NOMO-1 (cell line): ENCODE measurements at regions not wholly inside any gene's neighbourhood (a gene's known extent, or its start where the extent isn't known, plus 50 kb on each side); places are given as distances from the start of the nearest gene placed in this dataset.

Source experiments
- DNase-seq, 2 experiments: peaks; one replicate each; lab custom pipeline; 2025; ENCODE audit not compliant: unreplicated experiment in 2 of 2; lab: John Stamatoyannopoulos, UW

DNA sequence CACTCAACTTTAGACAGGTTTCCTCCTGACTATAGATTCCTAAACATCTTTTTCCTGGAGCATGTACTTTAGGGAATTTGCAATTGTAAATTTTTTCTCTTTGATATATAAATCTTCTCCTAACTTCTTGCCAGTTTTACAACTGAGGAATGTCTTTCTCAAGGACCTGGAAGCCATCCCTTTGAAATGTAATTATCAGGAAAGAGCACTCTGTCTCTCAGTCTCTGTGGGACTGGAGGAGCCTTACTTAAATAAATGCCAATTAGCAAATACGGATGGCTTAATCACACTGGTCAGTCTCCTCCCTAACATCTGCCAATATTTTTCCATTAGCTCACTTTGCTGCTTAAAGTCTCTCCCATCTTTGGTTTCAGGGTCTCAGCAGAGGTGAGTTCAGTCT, 344.3 kb upstream of the ARRDC3 start:
- DNase-seq = no peak

DNA sequence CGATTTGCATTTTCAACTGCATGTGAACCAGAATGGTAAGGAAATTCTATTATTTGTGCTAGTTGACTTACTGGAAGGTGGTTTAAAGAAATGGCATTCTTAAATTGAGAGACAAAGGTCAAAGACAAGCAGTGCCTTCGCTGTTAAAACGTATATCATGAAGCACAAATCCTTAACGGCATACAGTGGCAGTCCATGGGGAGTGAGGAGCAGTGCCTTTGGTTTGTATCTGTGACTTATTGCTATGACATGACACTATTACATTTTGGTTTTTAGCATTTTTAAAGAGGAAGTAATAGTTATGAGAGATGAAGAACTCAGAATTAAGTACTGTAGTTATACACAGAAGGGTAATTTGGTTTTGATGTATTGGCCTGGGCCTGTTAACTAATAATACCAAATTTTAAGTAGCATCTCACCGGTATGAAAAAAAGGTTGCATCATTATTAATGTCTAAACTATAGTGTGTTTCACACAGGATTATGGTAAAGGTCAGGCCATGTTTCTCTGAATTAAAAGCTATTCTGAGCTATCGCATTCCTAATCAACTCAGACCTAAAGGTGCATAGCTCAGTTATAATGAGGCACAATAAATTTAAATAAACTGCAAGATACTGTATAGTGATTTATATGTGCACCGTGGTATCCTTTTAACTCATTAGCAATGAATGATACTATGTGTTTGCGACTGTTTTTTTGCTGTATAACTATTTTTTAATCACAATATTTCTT, 339.8 kb upstream of the ARRDC3 start:
- DNase-seq = no peak

DNA sequence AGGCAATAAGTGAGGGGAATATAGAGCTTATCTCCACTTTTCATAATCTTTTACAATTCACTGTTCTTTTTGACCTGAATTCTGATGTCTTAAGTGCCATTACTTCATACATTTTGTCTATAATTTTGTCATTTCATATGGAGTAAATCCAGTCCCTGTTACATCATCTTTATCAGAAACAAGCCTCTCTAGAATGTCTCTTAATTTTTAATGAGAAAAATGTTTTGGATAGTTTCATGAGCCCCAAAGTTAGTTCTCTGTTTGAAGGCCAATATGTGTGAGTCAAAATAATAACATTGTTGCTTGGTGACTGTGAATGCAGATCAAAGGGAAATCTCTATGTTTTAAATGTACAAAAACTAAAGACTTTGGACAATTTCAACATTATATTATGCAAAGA, 329.6 kb upstream of the ARRDC3 start:
- DNase-seq = no peak

DNA sequence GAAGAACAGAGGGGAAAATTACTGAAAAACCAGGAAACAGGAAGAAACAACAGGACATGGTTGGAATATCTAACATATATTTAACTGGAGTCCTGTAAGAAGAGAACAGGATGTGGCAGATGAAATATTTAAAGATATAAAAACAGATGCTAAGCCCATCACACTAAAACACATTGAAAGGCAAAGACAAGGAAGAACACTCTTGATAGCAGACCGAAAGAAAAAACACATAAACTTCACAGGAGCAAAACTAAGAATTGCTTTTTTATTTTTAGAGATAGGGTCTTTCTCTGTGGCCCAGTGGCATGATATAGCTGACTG, 324.4 kb upstream of the ARRDC3 start:
- no peak for DNase-seq

DNA sequence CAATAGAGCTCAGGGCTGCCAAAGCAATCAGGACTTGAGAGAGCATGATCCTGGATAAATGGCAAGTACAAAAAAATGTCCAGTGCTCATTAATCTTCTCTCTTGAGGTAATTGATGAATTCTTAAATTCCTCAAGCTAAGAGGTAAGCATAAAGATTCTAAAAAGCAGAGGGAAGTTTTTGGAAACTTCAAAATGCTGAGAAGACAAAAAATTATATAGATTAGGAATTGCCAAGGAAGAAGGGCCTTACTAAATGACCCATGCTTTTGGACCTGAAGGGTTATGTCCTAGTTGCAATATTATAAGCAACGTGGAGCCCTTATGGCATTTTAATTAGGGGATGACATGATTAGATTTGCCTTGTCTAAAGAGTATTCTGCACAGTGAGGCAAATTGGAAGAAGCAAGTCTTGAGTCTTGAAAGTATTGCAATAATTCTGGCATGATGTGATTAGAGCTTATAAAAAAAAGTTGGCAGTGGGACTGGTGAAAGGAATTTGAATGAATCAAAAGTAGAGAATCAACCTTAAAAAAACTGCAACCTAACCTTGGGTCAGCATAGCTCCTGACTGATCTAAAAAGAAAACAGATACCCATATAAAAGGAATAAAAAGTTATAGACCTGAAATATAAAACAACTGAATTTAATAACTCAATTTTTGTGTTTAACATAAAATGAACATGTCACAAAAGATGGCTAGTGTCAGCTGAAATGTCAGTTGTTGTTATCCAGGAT, 323.8 kb upstream of the ARRDC3 start:
- DNase-seq = no peak

DNA sequence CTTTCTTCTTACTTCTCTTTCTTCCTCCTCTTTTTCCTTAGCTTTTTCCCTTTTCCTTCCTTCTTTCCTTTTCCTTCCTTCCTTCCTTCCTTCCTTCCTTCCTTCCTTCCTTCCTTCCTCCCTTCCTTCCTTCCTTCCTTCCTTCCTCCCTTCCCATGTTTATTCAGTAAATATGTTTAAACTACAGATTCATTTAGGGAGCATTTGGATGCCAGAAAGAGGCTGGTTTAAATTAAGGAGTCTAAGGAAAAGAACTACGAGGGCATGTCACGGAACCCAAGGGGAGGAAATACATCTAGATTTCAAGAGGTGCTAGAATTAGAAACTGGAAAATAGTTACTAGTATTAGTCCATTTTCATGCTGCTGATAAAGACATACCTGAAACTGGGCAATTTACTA, 320.0 kb upstream of the ARRDC3 start:
- DNase-seq = no peak

DNA sequence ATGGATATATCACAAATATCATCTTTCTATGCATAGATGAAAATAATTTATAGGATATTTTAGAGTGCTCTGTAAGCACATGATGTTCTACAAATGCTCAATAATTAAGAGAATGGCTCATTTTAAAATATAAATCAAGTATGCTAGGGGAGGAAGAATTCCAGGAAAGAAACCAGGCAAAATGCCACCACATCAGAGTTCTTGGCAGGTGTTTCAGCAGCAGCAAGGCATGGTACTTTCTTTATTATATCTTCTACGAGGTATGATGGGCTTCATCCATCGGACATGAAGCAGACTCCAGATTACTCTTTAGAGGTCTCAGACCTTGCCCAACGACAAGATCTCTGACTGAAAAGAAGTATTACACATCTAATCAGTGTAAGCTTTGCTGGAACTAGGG, 316.3 kb upstream of the ARRDC3 start:
- no peak for DNase-seq

DNA sequence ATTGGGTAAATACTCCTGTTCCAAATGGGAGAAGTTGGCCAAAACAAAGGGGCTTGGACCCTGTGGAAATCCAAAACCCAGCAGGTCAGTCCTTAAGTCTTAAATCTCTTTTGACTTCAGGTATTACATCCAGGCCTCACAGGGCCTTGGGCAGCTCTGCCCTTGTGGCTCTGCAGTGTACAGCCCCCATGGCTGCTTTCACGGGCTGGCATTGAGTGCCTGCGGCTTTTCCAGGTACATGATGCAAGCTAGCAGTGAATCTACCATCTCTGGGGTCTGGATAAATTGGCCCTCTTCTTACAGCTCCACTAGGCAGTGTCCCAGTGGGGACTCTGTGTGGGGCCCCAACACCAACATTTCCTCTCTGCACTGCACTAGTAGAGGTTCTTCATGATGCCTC, 308.5 kb upstream of the ARRDC3 start:
- DNase-seq = no peak

DNA sequence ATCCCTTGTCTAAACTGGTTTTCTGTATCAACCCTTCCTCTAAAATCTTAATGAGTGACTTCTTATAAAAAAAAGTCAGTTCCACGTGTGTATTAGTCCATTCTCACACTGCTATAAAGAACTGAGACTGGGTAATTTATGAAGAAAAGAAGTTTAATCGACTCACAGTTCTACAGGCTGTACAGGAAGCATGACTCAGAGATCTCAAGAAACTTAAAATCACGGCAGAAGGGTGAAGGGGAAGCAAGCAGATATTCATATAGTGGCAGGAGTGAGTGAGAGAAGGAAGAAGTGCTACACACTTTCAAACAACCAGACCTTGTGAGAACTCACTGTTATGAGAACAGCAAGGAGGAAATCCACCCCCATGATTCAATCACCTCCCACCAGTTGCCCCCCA, 307.8 kb upstream of the ARRDC3 start:
- no peak for DNase-seq

DNA sequence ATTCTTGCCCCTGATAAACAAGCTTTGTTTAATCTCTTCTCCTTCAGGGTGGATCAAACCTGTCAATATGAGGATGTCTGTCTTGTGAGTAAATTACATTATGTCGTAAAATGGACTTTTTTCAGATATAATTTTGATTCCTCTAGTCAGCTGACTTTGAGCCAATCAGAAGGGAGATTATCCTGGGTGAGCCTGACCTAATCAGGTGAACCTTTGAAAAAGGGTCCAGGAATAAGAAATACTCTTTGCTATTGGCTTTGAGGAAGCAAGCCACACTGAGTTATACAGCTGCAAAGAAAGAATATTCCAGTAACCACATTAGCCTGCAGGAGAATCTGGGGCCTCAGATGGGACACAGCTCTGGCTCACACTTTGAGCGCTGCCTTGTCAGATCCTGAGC, 304.3 kb upstream of the ARRDC3 start:
- DNase-seq = no peak

DNA sequence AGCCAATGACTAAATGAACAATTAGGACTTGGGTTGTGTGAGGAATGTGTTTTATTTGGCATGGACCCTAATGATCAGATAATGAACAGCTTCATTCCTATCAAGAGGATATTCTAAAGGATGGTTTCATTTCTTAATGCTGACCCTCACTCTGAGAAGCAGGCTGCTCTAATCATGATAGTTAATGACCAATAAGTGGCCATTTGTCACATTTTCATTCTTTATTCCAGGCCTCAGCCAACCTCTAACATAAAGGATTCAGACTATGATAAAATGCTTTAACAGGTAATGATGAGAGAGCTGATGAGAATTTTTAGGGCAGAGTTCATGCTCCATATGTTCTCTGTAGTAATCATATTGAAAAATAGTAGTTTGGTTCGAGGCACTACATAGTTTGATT, 301.5 kb upstream of the ARRDC3 start:
- DNase-seq = no peak

DNA sequence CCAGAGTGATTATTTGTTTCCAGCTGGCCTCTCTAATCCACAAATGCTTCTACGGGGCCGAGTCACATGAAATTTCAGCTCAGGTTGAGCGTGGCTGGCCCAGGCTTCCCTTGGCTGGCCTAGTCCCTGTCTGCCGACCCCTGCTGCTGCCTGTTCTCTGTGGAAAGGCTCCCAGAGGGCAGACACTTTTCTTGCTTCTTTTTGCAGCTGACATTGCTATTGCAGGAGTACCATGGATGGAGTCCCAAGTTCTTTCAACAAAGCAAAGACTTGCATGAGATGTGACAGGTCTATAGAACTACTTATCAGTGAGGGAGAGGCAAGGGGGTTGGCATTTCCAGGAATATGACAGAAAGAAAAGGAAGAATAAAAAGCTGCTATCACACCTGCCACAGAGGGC, 287.4 kb upstream of the ARRDC3 start:
- DNase-seq = no peak

DNA sequence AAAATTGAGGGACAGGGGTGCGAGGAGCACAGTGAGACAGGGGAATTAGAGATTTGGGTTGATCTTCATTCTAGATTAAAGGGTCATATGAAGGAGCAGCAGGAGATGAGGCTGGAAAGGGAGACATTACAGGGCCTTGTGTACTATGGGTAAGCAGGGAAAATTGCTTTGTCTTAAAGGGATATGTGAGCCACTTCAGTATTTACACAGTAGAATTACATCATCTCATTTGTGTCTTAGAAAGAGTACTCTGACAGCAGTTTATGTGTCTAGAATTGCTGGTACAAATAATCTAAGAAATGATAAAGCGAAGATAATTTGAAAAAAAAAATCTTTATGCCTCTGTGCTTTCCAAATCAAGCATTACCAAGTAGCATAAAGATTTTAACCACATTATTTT, 287.0 kb upstream of the ARRDC3 start:
- DNase-seq = no peak

DNA sequence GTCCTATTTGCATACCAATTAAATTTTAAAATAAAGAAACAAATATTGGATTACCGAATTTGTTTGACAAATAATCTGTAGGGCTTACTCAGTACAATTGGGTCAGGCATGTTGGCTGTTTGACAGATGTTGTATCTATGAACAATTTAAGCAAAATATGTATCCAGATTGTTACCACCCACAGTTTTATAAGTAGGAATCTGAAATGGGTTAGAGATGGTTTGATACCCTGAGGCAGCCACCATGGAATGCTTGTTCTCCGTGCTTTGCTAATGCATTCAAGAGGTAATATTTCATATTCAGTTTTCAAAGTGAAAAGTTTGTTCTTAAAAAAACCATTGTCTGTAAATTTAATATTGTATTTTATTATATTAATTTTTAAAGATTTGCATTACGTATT, 285.1 kb upstream of the ARRDC3 start:
- DNase-seq = no peak

DNA sequence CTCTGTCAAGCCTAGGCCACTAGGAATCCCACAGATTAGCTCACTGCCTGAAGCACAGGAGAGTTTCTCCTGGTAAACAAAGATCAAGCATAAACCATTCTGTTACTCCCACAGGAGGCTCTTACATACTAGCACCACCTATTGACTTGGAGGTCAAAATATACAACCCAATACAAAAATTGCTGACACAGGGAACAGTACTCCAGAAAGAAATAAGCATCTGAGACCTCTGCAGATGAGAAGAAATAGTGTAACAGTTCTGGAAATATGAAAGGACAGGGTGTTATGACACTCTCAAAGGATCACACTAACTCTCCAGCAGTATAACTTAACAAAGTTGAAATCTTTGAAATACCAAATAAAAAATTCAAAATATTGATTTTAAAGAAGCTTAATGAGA, 269.6 kb upstream of the ARRDC3 start:
- DNase-seq = no peak

DNA sequence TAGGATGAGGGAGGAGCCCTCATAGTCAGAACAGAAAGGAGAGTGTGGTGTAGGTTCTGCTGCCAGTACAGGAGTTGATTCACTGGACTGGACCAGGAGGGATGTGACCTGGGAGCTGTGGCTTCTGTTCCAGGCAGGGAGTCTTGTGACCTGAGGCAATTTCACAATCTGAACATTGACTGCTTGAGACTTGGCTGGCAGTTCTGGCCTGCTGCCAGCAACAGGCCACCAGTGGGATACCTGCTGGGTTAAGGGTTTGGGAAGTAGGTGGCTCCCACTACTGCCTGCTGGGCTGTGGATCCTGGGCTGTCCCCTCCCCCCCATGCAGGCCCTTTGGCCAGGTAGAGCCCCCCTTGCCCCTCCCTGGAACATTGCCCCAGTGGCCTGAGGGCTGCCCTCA, 268.6 kb upstream of the ARRDC3 start:
- no peak for DNase-seq

DNA sequence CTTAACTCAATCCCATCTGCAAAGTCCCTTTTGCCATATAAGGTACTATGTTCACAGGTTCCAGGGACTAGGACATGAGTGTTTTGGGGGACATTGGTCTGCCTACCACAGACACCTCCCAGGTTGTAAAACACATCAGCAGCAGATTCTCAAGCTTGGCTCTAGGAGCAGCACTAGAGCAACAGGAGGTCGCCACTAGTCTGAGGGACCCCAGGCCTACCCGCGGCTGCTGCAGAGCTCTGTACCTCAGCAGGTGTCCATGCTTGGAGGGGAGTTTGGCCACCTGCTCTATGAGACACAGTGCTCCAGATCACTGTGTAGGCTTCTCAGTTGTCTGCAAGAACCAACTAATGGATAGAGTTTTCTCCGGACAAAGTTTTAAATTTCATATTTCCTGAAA, 262.2 kb upstream of the ARRDC3 start:
- DNase-seq = no peak

DNA sequence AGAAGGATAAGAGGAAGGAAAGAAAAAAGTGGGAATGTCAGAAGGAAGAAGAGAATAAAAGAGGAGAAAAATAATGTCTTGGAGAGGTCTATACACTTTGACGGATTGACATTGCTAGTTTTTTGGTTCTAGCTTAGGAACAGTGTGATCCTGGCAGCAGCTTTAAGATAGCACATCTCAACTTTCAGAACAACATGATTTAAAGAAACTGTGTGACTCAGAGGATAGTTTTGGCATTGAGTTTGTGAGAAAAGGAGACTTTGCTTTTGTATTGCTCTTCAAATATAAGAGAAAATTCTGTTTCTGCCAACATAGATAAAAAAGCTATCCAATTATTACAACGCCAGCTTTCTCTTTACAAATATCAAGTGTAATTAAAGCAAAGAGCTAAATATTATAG, 260.7 kb upstream of the ARRDC3 start:
- DNase-seq = no peak

DNA sequence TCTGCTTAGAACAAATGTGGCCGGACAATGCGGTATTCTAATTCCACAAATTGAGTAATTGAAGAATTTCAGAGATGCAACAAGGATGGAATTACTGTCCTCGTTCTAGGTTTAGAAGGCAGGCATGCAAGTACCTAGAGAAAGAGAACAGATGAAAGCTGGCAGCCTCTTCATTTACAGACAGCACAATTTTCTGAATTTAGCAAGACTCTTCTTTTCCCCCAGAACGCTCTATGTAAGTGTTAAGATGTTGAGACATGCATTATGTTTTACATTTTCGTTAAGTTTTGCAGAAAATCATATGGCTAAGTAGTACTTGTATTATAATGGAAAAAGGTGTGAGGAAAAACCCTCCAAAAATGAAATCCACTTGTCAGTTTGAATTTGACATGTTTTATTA, 259.5 kb upstream of the ARRDC3 start:
- DNase-seq = no peak

DNA sequence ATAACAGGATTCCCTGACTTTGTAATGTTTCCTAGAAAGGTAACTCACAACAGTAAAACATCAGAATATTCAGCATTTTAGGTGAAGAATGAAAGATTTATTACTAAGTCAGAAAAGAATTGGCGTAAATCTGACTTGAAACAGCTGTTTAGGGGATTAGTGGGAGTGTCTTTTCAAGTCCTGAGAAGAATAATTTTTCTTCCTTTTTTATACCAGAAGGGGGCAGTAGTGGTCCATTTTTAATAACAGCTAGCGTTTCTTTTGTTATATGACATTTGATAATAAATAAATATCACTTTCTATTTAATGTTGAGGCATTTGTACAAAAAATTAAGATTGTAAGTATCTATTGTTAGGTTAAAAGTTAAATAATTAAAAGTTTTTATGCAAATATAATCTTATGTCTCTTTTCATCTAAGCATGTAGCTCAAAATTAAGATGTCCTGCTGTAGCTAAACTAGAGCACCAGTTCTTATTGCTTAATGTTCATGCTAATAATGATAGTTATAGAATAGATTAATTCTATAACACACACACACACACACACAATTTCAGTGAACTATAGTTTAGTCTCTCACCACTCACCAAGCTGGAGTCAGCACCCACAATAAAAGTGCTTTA, 258.7 kb upstream of the ARRDC3 start:
- DNase-seq = peak in 1 of 2 experiments; percentile 36

DNA sequence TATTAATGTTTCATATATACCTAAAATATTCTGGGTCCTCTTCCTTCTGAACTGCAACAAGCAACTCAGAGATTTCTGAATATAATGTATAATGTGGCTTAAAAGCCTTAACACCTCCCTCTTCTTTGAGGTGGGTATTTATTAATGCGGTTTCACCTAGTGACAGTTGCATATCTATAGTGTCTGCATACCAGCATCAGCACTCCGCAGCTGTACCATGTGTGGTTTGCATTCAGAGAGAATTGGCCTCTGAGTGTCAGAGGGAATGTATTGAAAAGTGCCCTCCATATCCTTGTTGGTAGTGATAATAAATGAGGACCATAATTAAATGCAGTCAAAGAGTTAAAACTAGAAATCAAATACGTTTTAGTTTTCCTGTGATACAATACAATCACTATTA, 256.6 kb upstream of the ARRDC3 start:
- no peak for DNase-seq

DNA sequence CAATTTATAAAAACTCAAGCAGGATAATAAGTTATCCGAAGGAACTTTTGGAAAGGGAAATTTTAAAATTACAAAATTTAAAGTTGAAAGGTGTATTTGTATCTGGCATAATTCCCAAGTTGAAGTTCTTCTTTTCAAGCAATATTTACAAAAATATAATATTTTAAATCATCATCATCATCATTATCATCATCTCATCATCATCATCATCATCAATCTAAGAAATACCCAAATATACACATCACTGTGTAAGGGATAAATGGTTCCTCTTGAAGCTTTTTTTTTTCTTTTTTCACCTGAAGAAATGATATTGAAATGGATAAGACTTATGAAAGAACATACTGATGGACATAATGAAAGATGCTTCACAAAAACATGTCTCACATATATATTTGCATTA, 254.9 kb upstream of the ARRDC3 start:
- DNase-seq = no peak
